GM18498 (cell line): ENCODE measurements at regions not wholly inside any gene's neighbourhood (a gene's known extent, or its start where the extent isn't known, plus 50 kb on each side); places are given as distances from the start of the nearest gene placed in this dataset.
A peak's percentile ranks its signal among the peaks of the same experiment; 100 is the strongest.

Source experiments
- ATAC-seq: cut with Tn5 transposase; IDR thresholded peaks from one replicate; pipeline ENCODE4 v1.9.1; 2021; ENCODE audit warnings: mild to moderate bottlenecking, moderate library complexity; ENCODE audit not compliant: unreplicated experiment

DNA sequence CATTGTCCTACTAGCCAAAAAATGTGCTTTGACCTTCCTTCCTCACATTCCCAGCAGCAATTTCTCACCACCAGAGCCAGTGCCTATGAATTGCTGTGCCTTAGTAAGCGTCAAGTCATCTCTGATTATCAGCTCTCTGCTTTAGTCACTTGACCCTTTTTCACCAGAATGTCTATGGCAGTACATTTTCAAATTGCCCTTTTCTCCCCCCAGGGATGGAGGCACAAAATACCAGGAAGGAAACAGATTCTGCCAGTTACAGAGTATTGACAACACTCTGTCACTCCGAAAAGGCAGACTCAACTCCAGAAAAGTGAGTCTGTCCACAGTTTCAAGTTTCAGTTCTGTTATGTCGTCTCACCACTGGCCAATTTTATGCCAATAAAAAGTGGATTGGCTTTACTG, 167.4 kb downstream of the TNFSF18 start:
- peak; percentile 79 for ATAC-seq

DNA sequence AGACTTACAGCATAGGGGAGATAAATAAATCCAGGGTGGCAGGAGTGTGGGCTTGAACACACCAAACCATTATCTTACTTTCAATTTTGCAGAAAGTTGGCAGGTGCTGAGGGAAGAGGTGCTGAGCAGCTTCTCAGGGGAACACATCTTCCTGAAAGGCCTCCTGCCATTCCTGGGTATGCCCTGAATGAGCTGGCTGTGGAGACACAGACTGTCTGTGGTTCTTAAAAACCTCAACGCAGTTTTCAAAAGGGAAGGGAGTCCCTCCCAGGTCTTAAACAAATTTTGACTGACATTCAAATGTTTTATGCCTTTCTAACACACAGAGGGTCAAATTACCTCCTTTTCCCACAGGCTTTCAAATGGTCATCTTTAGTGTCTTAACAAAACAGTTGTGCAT, 166.9 kb downstream of the TNFSF18 start:
- peak; percentile 17 for ATAC-seq

DNA sequence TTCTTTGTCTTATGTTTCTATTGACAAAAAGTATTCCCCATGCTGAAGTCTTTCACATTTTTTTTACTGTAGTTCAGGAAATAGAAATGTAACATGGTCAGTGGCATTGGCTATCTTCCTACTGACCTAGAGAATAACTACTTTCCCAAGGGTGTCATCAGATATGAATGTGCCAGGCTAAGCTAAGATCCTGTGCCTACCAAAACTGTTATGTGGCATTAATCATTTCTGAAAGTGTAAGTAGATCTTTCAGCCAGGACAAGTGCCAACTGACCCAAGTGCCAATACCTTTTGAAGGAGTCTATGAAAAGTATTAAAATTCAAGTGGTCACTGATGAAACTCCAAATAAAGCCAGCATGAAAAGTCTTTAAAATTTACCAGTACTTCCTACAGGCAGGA, 165.3 kb downstream of the TNFSF18 start:
- no peak for ATAC-seq

DNA sequence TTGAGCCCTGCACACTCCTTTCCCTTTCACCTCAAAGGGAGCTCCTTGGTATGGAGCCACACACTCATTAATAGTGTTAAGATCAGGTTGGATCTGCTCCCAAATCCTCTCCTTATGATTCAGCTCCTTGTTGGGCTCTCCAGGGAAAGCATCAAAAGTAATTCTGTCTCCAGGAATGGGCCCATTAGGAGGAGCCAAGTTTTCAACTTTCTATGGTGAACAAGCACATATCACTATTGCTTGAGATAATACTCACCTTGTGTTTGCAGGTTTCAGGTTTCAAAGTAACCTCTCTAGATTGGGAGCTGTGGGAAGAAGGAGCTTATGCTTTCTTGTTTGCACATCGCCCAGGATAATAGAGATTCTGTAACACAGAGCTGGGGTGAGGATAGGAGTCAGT, 164.8 kb downstream of the TNFSF18 start:
- ATAC-seq: no peak

DNA sequence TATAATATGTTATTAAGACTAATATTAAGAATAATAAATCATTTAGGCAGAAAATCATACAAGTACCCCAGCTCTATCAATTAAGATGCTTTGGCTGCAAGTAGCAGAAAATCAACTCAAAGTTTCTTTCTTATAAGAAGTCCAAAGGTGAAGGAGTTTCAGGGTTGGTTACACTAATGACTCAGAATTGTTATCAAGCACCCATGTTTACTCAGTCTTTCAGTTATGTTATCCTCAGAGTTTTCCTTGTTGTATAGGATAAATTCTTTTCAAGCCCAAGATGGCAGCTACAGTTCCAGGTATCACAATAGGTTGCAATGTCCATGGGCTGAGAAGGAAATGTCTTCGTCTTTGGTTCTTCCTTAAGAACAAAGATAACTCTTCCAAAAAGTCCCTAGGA, 163.6 kb downstream of the TNFSF18 start:
- ATAC-seq: no peak

DNA sequence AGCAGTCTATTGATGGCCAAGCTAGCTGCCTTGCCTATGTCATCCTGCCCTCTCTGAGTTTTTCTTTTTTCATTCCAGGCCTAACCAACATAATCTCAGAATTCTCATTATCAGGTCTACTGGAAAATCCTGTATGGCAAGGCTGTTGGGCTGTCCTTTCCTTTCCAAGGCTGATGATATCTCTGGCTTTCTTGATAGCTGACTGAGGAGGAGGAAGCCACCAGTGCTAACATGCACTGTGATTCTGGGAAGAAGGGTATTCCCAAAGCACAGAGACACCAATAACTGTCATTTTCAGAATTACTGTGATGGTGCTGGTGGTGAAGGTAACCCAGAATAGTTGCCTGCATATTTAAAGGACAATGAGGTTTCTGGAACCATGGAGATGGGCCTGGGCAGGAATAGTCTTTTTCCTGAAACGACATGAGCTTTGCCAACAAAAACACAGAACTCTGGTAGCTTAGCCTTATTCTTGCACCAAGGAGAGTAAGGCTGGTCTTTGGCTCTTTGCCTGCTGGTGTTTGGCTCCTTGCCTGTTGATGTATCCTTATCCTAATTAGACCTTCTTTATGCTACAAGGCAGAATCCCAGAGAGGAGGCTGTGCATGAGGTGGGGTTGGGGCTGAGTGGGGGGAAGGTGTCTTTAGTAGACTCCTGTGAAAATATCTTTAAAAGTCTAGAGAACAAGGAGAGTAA, 157.4 kb downstream of the TNFSF18 start:
- no peak for ATAC-seq

DNA sequence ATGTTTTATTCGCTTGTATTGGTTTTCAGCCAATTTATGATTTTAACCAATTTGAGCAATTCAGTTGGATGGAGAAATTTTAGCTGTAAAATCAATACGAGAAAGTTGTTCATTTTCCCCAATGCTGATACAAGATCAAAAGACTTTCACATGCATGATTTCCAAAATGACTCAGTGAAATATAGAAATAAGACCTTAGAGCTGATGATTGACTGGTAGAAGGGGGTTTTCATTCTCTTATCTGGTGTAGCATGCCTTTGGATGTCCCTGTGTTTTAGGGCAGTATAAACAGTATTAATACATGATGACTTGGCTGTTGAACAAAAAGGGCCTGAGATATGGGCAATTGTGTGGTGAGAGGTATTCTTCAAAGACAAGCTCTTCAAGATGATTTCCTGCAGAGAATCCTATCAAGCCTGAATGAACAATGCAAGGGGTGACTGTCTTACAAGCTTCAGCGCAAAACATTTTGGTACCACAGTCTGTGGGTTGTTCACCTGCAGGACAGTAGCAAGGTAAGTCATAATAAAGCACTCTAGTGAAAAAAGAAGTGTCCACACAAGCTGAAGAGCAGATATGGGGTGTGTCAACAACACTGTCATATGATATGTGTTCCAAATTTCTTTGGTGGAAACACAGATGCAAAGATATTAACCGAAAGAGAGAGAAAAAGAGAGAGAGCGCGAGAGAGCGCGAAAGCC, 156.2 kb downstream of the TNFSF18 start:
- ATAC-seq: no peak

DNA sequence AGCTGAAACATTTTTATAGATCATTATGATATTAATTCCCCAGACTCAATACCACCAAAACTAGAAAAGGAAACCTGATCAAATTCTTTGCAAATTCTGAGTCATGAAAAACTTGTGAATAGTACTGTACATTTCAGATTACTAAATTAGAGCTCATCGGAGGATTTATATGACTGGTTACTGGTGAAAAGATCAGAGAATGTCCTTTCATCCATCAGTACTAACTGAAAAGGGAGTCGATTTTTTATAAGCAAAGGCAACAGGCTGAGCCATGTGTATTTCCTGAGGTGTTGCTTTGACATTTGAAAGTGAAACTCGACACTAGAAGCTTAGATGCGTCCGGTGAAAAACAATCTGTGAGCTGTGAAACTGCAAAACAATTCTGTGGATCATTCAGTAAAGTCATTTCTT, 155.7 kb downstream of the TNFSF18 start:
- peak; percentile 81 for ATAC-seq

DNA sequence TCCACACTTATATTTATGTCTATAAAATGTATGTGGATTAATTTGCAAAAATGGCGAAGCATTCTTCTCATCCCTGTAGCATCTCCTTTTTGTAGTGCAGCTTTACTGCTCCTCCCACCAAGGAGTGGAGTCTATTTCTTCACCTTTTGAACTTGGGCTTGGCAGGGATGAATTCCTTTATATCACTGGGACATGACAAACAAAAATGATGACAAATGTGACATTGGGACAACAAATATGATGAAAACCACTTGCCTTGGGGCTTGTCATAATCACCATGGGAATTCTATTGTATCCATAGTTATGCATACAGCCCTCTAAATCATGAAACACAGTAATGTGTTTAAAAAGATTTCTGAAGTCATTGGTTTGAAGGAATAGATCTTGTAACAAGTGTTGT, 155.0 kb downstream of the TNFSF18 start:
- no peak for ATAC-seq

DNA sequence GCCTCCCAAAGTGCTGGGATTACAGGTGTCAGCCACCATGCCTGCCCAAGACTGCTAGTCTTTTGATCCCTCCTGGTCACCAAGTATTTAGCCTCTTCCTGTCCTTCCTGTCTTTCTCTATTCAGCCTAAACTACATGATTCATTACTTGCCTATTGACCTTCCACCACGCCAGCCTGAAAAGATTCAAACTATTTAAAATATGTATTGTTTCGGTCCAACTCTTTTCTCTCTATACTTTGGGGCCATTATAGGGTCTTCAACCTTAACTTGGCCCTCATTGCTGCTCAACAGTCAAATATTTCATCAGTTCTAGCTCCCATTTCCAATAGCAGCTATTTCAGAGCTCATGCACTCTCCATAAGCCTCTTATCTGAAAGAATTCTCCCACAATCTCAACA, 153.0 kb downstream of the TNFSF18 start:
- no peak for ATAC-seq

DNA sequence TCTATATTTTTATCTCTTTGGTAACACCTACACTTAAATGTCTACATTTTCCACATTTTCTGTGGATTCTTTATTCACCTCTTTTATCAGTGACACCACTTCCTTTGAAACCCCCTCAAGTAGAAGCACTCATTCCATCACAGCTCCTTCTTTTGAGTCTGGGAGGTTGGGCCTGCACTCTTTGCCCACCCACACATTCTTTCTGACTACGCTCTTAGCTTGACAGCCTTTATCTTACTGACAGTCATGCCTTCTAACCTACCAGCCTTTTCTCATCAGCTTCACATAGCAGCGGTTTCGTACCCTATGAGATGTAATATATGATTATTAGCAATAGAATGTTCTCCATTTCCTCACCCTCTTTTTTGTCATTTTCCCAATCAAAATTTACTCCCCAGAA, 151.9 kb downstream of the TNFSF18 start:
- no peak for ATAC-seq

DNA sequence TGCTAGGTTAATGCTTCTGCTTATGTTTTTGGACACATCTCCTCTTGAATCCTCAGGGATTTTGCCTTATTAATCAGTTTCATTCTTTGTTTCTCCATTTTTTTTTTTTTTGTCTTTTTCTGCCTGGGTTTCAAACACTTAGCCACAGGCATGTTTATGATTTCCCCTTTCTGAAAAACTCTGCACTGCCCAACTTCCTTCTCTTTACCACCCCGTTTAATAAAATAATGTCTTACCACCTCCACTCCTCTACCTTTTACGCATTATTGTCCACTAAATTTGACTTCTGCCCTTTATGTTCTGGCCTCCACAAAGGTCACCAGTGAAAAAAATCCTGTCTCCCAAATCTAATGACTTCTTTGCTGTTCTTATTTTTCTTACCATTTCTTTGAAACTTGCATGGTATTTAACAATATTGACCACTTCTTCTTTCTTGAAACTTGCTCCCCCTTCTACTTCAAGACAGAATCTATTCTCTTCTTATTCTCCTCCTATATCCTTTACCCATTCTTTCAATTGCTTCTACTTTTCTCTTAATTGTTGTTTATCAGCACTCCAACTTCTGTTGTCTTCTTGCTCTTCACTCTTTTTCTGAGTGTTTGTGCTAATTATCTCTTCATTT, 150.3 kb downstream of the TNFSF18 start:
- ATAC-seq: no peak

DNA sequence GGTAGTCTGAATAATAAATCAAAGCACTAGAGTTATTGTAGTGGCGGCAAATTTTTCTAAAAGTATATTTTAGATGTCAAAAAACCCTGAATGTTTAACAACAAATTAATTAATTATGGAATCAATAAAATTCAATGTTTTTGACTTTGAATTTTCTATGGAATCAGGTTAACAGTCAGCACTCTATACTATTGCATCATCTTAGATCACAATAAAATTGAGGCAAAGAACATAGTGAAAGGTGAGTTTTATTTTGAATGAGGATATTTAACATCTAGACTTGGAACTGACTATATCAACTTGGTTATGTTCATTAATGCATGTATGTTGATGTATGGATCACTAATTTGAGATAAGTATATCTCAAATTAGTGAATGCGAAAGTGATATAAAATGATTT, 148.5 kb downstream of the TNFSF18 start:
- no peak for ATAC-seq

DNA sequence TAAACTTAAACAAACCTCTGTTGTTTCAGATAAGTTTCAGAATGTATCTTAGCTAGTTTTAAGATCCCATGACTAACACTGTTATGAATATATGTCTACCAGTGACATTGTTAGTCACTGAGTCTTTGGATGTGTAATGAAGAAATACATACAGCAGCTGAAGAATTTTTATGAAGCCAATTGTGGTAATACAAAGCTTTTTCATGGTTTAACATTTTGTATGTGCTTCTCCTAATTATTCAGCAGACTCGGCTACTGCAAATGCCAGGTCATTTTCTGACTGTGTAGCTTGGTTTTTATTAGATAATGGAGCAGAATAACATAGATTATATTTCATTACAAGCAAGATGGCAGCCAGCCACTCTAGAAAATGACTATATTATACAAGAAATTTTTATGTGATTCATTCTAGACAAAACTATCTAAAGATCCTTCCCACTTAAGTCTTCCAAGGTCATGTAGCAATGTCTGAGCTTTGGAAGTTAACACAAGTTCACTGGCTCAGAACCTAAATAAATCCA, 147.8 kb downstream of the TNFSF18 start:
- no peak for ATAC-seq

DNA sequence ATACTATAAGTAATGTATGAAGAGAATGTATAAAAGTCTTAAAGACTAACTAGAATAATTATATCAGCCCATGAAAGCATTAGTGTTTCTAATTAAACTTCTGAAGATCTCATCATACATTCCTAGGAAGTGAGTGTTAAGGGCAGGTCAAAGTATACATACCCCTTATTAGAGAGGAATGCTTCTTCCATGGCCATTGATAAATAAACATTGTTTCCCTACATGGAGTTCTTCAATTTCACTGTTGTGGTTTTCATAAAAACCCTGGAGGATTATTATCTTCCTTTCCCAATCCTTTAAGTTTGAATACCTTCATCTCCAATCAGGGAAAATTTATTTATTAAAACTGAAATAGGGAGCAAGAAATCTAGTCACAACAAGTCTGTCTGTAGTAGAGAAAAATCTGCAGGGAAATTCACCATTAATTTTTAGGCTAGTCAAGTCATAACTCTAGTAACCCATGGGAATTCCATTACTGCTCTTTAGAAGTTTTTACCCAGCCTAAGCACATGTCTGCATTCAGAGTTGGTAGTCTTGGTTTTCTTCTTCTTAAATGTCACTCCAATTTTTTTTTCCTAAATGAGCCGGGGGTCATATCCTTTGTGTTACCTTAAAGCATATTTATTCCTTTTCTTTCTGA, 147.0 kb downstream of the TNFSF18 start:
- no peak for ATAC-seq

DNA sequence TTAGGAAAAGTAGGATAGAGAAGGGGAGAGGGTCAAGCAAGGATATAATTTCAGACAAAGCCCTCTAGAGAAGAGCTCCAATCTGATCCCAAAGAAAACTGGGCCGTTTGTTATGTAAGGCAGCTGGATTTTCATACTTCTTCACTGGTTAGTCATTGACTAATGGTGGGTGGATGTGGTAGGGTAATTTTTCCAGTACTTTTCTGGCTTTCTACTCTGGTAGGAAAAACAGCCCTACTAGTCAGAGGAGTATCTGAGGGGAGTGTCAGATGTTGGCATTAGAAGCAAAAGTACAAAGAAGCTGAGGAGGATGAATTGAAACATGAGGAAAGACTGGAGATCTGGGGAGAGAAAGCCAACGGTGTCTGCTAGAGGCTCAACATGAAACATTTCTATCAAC, 145.3 kb downstream of the TNFSF18 start:
- no peak for ATAC-seq

DNA sequence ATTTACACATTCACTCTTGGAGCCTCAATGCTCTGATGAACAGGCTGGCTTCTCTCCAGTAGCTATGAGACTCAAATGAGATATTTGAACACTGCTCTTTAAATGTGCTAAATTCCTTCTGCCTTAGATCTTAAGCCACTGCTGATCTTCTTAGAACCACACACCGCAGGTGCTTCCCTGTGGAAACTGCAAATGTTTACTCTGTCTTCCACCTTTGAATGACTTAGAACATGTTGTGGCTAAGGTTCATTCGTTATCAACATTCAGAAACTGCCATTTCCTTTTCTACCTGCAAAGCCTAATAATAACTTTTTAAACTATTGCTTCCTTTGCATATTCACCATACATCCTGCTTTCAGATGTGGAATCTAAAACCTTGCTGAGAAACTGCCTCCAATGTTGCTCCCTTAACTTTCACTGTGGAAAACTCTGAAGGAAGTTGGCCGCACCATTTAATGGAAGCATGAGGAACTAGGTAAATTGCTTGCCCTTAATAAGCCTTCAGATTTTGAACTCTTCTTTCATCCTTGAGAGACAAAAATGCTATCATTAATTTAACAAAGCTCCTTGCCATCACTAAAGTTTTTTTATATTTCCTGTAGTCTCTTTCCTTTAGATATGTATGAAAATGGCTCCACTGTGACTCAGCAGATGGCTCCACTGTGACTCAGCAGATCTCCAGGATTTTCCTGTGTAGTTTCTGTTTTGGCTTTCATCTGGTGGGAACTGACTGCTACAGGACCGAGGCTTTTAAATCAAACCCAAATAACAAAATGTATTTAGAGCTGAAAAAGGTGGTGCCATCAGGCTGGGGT, 143.8 kb downstream of the TNFSF18 start:
- ATAC-seq: no peak

DNA sequence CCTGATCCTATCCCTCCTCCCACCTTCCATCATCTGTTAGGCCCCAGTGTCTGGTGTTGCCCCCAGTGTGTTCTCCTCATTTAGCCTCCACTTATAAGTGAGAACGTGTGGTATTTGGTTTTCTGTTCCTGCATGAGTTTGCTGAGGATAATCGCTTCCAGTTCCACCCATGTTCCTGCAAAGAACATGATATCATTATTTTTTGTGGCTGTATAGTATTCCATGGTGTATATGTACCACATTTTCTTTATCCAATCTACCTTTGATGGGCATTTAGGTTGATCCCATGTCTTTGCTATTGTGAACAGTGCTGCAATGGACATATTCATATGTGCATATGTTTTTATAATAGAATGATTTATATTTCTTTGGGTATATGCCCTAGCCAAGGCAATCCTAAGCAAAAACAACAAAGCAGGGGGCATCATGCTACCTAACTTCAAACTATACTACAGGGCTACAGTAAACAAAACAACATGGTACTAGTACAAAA, 142.9 kb downstream of the TNFSF18 start:
- ATAC-seq: no peak

DNA sequence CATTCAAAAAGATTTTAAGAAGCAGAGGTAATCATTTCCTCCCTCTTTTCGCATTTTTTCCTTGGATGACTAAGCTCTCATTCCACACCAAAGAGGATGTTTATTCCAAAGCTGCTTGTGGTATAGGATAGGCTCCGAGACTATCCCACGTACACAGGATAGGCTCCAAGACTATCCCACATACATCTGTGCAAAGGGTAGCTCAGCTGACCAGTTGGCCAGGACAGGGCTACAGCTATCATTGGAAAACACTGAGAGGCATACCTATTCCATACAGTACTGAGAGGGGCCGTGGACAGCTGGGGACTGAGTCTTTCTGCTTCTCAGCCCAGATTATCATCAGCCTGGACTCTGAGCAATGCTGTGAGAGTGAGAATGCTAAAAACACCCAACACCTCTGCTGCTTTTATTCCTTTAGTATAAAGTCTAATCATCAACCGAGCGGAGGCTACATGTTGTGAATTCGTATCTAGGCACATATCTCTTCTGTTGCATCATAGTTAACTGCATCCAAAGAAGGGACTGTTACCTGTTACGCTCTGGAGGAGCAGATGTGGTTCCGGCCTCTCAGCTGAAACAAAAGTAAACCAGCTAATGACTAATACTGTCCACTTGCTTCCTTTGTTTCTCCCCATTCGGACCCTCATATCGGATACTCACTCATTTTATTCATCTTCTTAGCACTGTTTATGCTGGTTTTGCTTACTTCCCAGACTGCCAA, 141.0 kb downstream of the TNFSF18 start:
- no peak for ATAC-seq

DNA sequence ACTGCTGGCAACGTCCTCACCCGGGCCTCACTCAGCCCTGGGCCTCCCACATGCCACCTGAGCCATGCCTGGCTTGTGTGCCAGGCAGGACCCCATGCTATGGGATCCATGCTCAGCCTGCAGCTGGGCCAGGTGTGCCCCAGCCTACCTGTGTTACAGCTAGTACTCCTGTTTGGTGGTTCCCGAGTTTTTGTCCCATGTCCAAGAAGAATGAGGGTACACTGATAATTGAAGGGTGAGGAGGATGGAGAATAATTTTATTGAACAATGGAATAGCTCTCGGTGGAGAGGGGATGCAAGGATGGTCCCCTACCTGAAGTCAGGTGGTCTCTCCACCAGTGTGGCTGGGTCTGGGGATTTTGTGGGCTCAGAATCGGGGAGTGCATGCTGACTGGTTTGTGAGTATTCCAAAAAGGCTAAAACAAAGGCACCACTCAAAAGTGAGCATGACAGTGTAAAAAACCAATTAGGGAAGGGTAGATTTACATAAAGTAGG, 137.9 kb downstream of the TNFSF18 start:
- ATAC-seq: no peak
